K562 (cell line): ENCODE measurements at regions not wholly inside any gene's neighbourhood (a gene's known extent, or its start where the extent isn't known, plus 50 kb on each side); places are given as distances from the start of the nearest gene placed in this dataset.

Source experiments
- ATAC-seq: fragments of 200-7000 bp; cut with Tn5 transposase; 3 replicates; pipeline ENCODE4 v1.9.1; 2020; ENCODE audit warnings: moderate library complexity
- BruUV-seq: library from RNA; stranded (reverse); fragments of 400-500 nt; replicated peaks from 2 replicates; lab custom pipeline; 2021; lab: Mats Ljungman, UMichigan
- CTCF ChIA-PET: fragments of 300-600 bp; formaldehyde crosslinking; extraction: SDS; loops from one replicate; lab custom pipeline; 2021; ENCODE audit warnings: low intra/inter-chr PET ratio; lab: Yijun Ruan, JAX
- POLR2A ChIA-PET: fragments of 300-600, 350-650 bp; sonication (Branson Sonifier 250); formaldehyde crosslinking; extraction: SDS; loops from one replicate; lab custom pipeline; 2021; ENCODE audit warnings: antibody characterized with exemption, inconsistent platforms; lab: Yijun Ruan, JAX
- DNase-seq, 4 experiments: peaks; one replicate each; pipeline versions ENCODE4 v3.0.0 to v3.0.0-alpha.2; 2011 to 2018; ENCODE audit warnings: low spot score in 3 of 4, mixed read lengths in 3 of 4; ENCODE audit errors: extremely low read depth in 1 of 4
- FAIRE-seq: peaks from 2 replicates; lab custom pipeline; 2011; peaks lifted over from hg19 to GRCh38; lab: Jason Lieb, UNC
- H2AFZ ChIP-seq: 2 replicates; pipeline ENCODE4 v1.6.0; 2011; ENCODE audit warnings: low read depth, low read length, control low read depth, inconsistent platforms
- H3K27ac ChIP-seq: fragments of 200-600 bp; 3 replicates; pipeline ENCODE4 v1.8.0; 2011; ENCODE audit warnings: low read depth, mild to moderate bottlenecking, control low read depth, inconsistent platforms, low read length, moderate library complexity, mixed read lengths; ENCODE audit errors: extremely low read depth
- H3K27me3 ChIP-seq, 2 experiments: fragments of 300-600 bp in 1 of 2; 2 replicates in 1 of 2; 3 replicates in 1 of 2; pipeline versions ENCODE4 v1.6.0 to v1.8.0; 2011; ENCODE audit warnings: inconsistent platforms in 2 of 2, low read length in 2 of 2, mild to moderate bottlenecking in 1 of 2, mixed read lengths in 1 of 2, moderate library complexity in 1 of 2; ENCODE audit not compliant: control insufficient read depth in 2 of 2, insufficient read depth in 2 of 2
- H3K36me3 ChIP-seq: fragments of 300-600 bp; 3 replicates; pipeline ENCODE4 v1.8.0; 2011; ENCODE audit warnings: mild to moderate bottlenecking, low read length, inconsistent platforms; ENCODE audit not compliant: control insufficient read depth, insufficient read depth
- H3K4me1 ChIP-seq, 2 experiments: fragments of 200-600 bp in 1 of 2; replicated peaks in 1 of 2; 2 replicates in 1 of 2; 3 replicates in 1 of 2; pipeline versions ENCODE4 v1.5.1 to v1.8.0; 2011; ENCODE audit warnings: inconsistent platforms in 2 of 2, low read length in 2 of 2, mild to moderate bottlenecking in 1 of 2, mixed read lengths in 1 of 2, moderate library complexity in 1 of 2; ENCODE audit not compliant: control insufficient read depth in 2 of 2, insufficient read depth in 2 of 2
- H3K4me2 ChIP-seq: 2 replicates; pipeline ENCODE4 v1.6.1; 2011; ENCODE audit warnings: low read length, control low read depth, inconsistent platforms, mixed read lengths; ENCODE audit not compliant: insufficient read depth
- H3K4me3 ChIP-seq: fragments of 200-600 bp; sonication (generic), shearing (Covaris generic); 2 replicates; pipeline ENCODE4 v1.5.1; 2016; ENCODE audit warnings: control low read depth, inconsistent platforms
- H3K79me2 ChIP-seq: fragments of 200-600 bp; 3 replicates; pipeline ENCODE4 v1.8.0; 2011; ENCODE audit warnings: low read length, inconsistent platforms; ENCODE audit not compliant: control insufficient read depth, insufficient read depth
- H3K9ac ChIP-seq, 2 experiments: 2 replicates each; pipeline versions ENCODE4 v1.6.0 to v1.6.1; 2011; ENCODE audit warnings: low read depth in 2 of 2, low read length in 2 of 2, control low read depth in 1 of 2, inconsistent platforms in 1 of 2, mild to moderate bottlenecking in 1 of 2, mixed read lengths in 1 of 2; ENCODE audit not compliant: insufficient read depth in 1 of 2
- H3K9me1 ChIP-seq: one replicate; pipeline ENCODE4 v1.6.0; 2011; ENCODE audit warnings: inconsistent platforms, mild to moderate bottlenecking, low read length, moderate library complexity; ENCODE audit not compliant: control insufficient read depth, insufficient read depth
- H3K9me3 ChIP-seq: replicated peaks from 2 replicates; pipeline ENCODE4 v1.5.1; 2011; ENCODE audit warnings: low read depth, low read length, inconsistent platforms; ENCODE audit not compliant: control insufficient read depth, insufficient read depth
- H4K20me1 ChIP-seq: replicated peaks from 2 replicates; pipeline ENCODE4 v1.6.1; 2011; ENCODE audit warnings: low read length, inconsistent platforms, mixed read lengths; ENCODE audit not compliant: control insufficient read depth, insufficient read depth
- AFF1 ChIP-seq, 2 experiments: fragments of 450-650 bp; IDR thresholded peaks; 2 replicates each; pipeline ENCODE4 v1.6.1; 2018; ENCODE audit warnings: mild to moderate bottlenecking in 2 of 2, low read depth in 1 of 2; ENCODE audit not compliant: partially characterized antibody in 2 of 2
- ATF3 ChIP-seq, 2 experiments: fragments of 450-650 bp in 1 of 2; sonication (generic) in 1 of 2; formaldehyde crosslinking in 1 of 2; IDR thresholded peaks in 1 of 2; conservative IDR thresholded peaks in 1 of 2; 2 replicates each; pipeline versions ENCODE4 v1.6.1 to v1.8.1; 2016 to 2023; ENCODE audit warnings: mild to moderate bottlenecking in 2 of 2, moderate library complexity in 2 of 2, inconsistent platforms in 1 of 2, missing genetic modification reagents in 1 of 2
- HES1 ChIP-seq: fragments of 450-650 bp; IDR thresholded peaks from 2 replicates; pipeline ENCODE4 v1.6.1; 2016; ENCODE audit warnings: low read depth, mild to moderate bottlenecking, moderate library complexity
- POLR2A ChIP-seq: fragments of 450-650 bp; conservative IDR thresholded peaks from 2 replicates; pipeline ENCODE4 v1.6.1; 2016
- RBM34 ChIP-seq: fragments of 200-400 bp; formaldehyde crosslinking; IDR thresholded peaks from 2 replicates; pipeline ENCODE4 v1.6.1; 2018; ENCODE audit warnings: low read length, borderline replicate concordance; ENCODE audit not compliant: insufficient read depth
- SRF ChIP-seq, 2 experiments: fragments of 250-450, 450-650 bp in 1 of 2; sonication (Bioruptor Pico) in 1 of 2; sonication (generic) in 1 of 2; formaldehyde crosslinking; IDR thresholded peaks; 2 replicates each; pipeline versions ENCODE4 v1.5.0 to v1.5.1; 2020 to 2022; ENCODE audit warnings: mild to moderate bottlenecking in 1 of 2, missing genetic modification reagents in 1 of 2
- TCF15 ChIP-seq: fragments of 250-450 bp; sonication (Bioruptor Pico); IDR thresholded peaks from 2 replicates; pipeline ENCODE4 v1.8.0; 2022; ENCODE audit warnings: moderate library complexity, mild to moderate bottlenecking, inconsistent platforms
- ZBTB17 ChIP-seq: fragments of 450-650 bp; formaldehyde crosslinking; IDR thresholded peaks from 2 replicates; pipeline ENCODE4 v1.4.0; 2020; ENCODE audit warnings: mild to moderate bottlenecking
- ZBTB8A ChIP-seq: fragments of 450-650 bp; IDR thresholded peaks from 2 replicates; pipeline ENCODE4 v1.6.1; 2018; ENCODE audit warnings: mild to moderate bottlenecking, moderate library complexity; ENCODE audit not compliant: partially characterized antibody
- ZNF197 ChIP-seq: fragments of 200-800 bp; sonication (Bioruptor generic); IDR thresholded peaks from 2 replicates; pipeline ENCODE4 v1.6.1; 2016; ENCODE audit warnings: low read depth, missing genetic modification characterization, missing compliant biosample characterization
- ZNF445 ChIP-seq: fragments of 250-450 bp; sonication (Bioruptor Pico); IDR thresholded peaks from 2 replicates; pipeline ENCODE4 v1.4.0; 2020; ENCODE audit warnings: low read depth, mild to moderate bottlenecking, moderate library complexity
- ZNF583 ChIP-seq: fragments of 250-450 bp; sonication (Bioruptor Pico); IDR thresholded peaks from 2 replicates; pipeline ENCODE4 v1.4.0; 2020
- ZNF696 ChIP-seq: fragments of 250-450 bp; sonication (Bioruptor Pico); conservative IDR thresholded peaks from 2 replicates; pipeline ENCODE4 v1.4.0; 2020; ENCODE audit warnings: mild to moderate bottlenecking, moderate library complexity
- ZNF75A ChIP-seq: fragments of 450-650 bp; formaldehyde crosslinking; IDR thresholded peaks from 2 replicates; pipeline ENCODE4 v1.4.0; 2020; ENCODE audit warnings: mild to moderate bottlenecking
- WGBS: fragments of 100-300 bp; shearing (Covaris generic); methylation state at CpG from one replicate; pipeline ENCODE4 v1.1.6; 2016; ENCODE audit warnings: low coverage, mixed read lengths; ENCODE audit not compliant: insufficient coverage; ENCODE audit errors: missing lambda C conversion rate; 5-methylcytosine and 5-hydroxymethylcytosine counted together
- in situ Hi-C: fragments of 300-500 bp; cut with MboI; formaldehyde crosslinking; loops from 4 replicates; pipeline ENCODE4 v1.15.0; 2018; ENCODE audit warnings: inconsistent platforms, mixed read lengths
- intact Hi-C: fragments of 100-400 bp; cut with micrococcal nuclease; formaldehyde crosslinking; loops from 2 replicates; pipeline ENCODE4 v1.14.2; 2022

- TF ChIP-seq AFF1 (IDR thresholded peaks at IDR 0.05; ENCODE audit: low read depth in 1 of 2, partially characterized antibody in 2 of 2) (no peak), RBM34 (no peak), POLR2A (no peak), TCF15 (no peak)
Measured at GRCh38 chr22:25351631-25352293, 132.3 kb downstream of the CRYBB2 start (continued).

GRCh38 chr22:25352294-25352680, 132.8 kb downstream of the CRYBB2 start:
- in situ Hi-C loops, result no loop called here
- no TSS peak for BruUV-seq
- no peak overlapping the region for H3K9ac ChIP-seq
- H3K27me3 ChIP-seq, result no peaks in the 10 kb centered on the region
- H3K27ac ChIP-seq, result no peak overlapping the region
- POLR2A ChIA-PET, result no interaction called here
- FAIRE-seq (no peak), DNase-seq (no peak), ATAC-seq (no peak)
- H3K79me2 ChIP-seq, result no peaks in the 10 kb centered on the region
- intact Hi-C loops, result no loop called here
- H4K20me1 ChIP-seq, result no peaks in the 10 kb centered on the region
- H3K4me2 ChIP-seq, result no peak overlapping the region
- no peaks in the 10 kb centered on the region for H3K9me1 ChIP-seq
- CTCF ChIA-PET, result no interaction called here
- no peak for TF ChIP-seq SRF (CRISPR knock-in tag; IDR thresholded peaks at IDR 0.05)
- TF ChIP-seq ZNF583 (CRISPR knock-in tag), result no peak
- TF ChIP-seq HES1, result no peak
- TF ChIP-seq ZNF197 (CRISPR knock-in tag), result no peak
- TF ChIP-seq ATF3 (IDR thresholded peaks at IDR 0.05), result no peak
- no peak for TF ChIP-seq ATF3 (CRISPR knock-in tag; conservative IDR thresholded peaks at IDR 0.05)
- no peak for TF ChIP-seq ZNF445 (CRISPR knock-in tag)
- TF ChIP-seq ZNF696 (CRISPR knock-in tag), result no peak
- no peak for TF ChIP-seq ZBTB17 (CRISPR knock-in tag)
- TF ChIP-seq ZNF75A (CRISPR knock-in tag), result no peak
- no peak for TF ChIP-seq ZBTB8A
- peaks cover 51% of the 10 kb centered on the region; the same call in 2 of the 3 replicates for H3K36me3 ChIP-seq
- H3K4me3 ChIP-seq, result no peak overlapping the region
- H3K9me3 ChIP-seq, result no peaks in the 10 kb centered on the region
- no peak overlapping the region for H2AFZ ChIP-seq
- H3K4me1 ChIP-seq, result peaks cover 0 to 4% of the 10 kb centered on the region in 2 experiments; a peak in 1 of 5 replicates
- 83% methylated on average over 8 of the region's 8 CpGs for WGBS
